HEK293 (cell line): ENCODE measurements at regions not wholly inside any gene's neighbourhood (a gene's known extent, or its start where the extent isn't known, plus 50 kb on each side); places are given as distances from the start of the nearest gene placed in this dataset.

Source experiments
- CTCF ChIA-PET: fragments of 350-600 bp; formaldehyde crosslinking; extraction: SDS; loops from one replicate; lab custom pipeline; 2021; ENCODE audit warnings: antibody characterized with exemption; lab: Yijun Ruan, JAX
- POLR2A ChIA-PET: fragments of 300-600 bp; formaldehyde crosslinking; extraction: SDS; loops from one replicate; lab custom pipeline; 2020; ENCODE audit warnings: antibody characterized with exemption, inconsistent platforms; lab: Yijun Ruan, JAX
- H3K27ac ChIP-seq: fragments of 200-500 bp; sonication (Bioruptor generic); 2 replicates; pipeline ENCODE4 v1.5.1; 2014; ENCODE audit warnings: low read depth, low read length, control low read depth, inconsistent platforms; ENCODE audit errors: extremely low read depth
- H3K36me3 ChIP-seq, 2 experiments: fragments of 200-500 bp in 1 of 2; sonication (Bioruptor generic) in 1 of 2; 1 replicate in 1 of 2; 2 replicates in 1 of 2; pipeline ENCODE4 v1.5.1; 2014 to 2017; ENCODE audit warnings: inconsistent platforms in 2 of 2, low read length in 2 of 2; ENCODE audit not compliant: control insufficient read depth in 2 of 2, insufficient read depth in 1 of 2
- H3K4me1 ChIP-seq: fragments of 200-500 bp; sonication (Bioruptor generic); 2 replicates; pipeline ENCODE4 v1.5.1; 2014; ENCODE audit warnings: mild to moderate bottlenecking, low read length, inconsistent platforms; ENCODE audit not compliant: control insufficient read depth, insufficient read depth
- H3K4me3 ChIP-seq: 2 replicates; pipeline ENCODE4 v1.5.1; 2011; ENCODE audit warnings: low read depth, mild to moderate bottlenecking, control low read depth, low read length, moderate library complexity
- H3K9me3 ChIP-seq: fragments of 200-500 bp; sonication (Bioruptor generic); 2 replicates; pipeline ENCODE4 v1.5.1; 2014; ENCODE audit warnings: low read depth, low read length, inconsistent platforms; ENCODE audit not compliant: control insufficient read depth, insufficient read depth
- HOXA7 ChIP-seq: sonication (generic); formaldehyde crosslinking; IDR thresholded peaks from 2 replicates; pipeline ENCODE4 v1.8.1; 2022; ENCODE audit warnings: missing genetic modification reagents, borderline replicate concordance
- MZF1 ChIP-seq: fragments of 450-650 bp; formaldehyde crosslinking; IDR thresholded peaks from 2 replicates; pipeline ENCODE4 v1.5.1; 2017; ENCODE audit warnings: missing biosample characterization, missing genetic modification characterization, borderline replicate concordance
- OVOL3 ChIP-seq: fragments of 450-650 bp; formaldehyde crosslinking; IDR thresholded peaks from 2 replicates; pipeline ENCODE4 v1.5.1; 2016; ENCODE audit warnings: missing biosample characterization, missing genetic modification characterization
- SCRT1 ChIP-seq: fragments of 450-650 bp; formaldehyde crosslinking; IDR thresholded peaks from 2 replicates; pipeline ENCODE4 v1.5.1; 2016; ENCODE audit warnings: missing biosample characterization, missing genetic modification characterization, borderline replicate concordance
- SCRT2 ChIP-seq: fragments of 450-650 bp; formaldehyde crosslinking; IDR thresholded peaks from 2 replicates; pipeline ENCODE4 v1.5.1; 2016; ENCODE audit warnings: missing biosample characterization, missing genetic modification characterization
- ZNF114 ChIP-seq: fragments of 450-650 bp; formaldehyde crosslinking; IDR thresholded peaks from 2 replicates; pipeline ENCODE4 v1.5.0; 2017; ENCODE audit warnings: missing biosample characterization, missing genetic modification characterization
- ZNF214 ChIP-seq: fragments of 450-650 bp; formaldehyde crosslinking; IDR thresholded peaks from 2 replicates; pipeline ENCODE4 v1.5.1; 2017; ENCODE audit warnings: missing biosample characterization, mild to moderate bottlenecking, missing genetic modification characterization, borderline replicate concordance
- ZNF221 ChIP-seq: fragments of 450-650 bp; formaldehyde crosslinking; IDR thresholded peaks from 2 replicates; pipeline ENCODE4 v1.5.1; 2017; ENCODE audit warnings: missing biosample characterization, missing genetic modification characterization, borderline replicate concordance
- ZNF248 ChIP-seq: fragments of 450-650 bp; formaldehyde crosslinking; IDR thresholded peaks from 2 replicates; pipeline ENCODE4 v1.5.1; 2017; ENCODE audit warnings: missing biosample characterization, missing genetic modification characterization
- ZNF335 ChIP-seq: fragments of 450-650 bp; formaldehyde crosslinking; conservative IDR thresholded peaks from 2 replicates; pipeline ENCODE4 v1.5.1; 2016; ENCODE audit warnings: missing biosample characterization, missing genetic modification characterization
- ZNF366 ChIP-seq: fragments of 450-650 bp; formaldehyde crosslinking; conservative IDR thresholded peaks from 2 replicates; pipeline ENCODE4 v1.5.1; 2016; ENCODE audit warnings: missing biosample characterization, missing genetic modification characterization
- ZNF549 ChIP-seq: fragments of 450-650 bp; IDR thresholded peaks from 2 replicates; pipeline ENCODE4 v1.5.1; 2018; ENCODE audit warnings: missing biosample characterization, missing genetic modification characterization, mild to moderate bottlenecking, inconsistent platforms, moderate library complexity
- ZNF558 ChIP-seq: fragments of 450-650 bp; formaldehyde crosslinking; IDR thresholded peaks from 2 replicates; pipeline ENCODE4 v1.5.1; 2016; ENCODE audit warnings: missing biosample characterization, missing genetic modification characterization
- ZNF571 ChIP-seq: fragments of 450-650 bp; formaldehyde crosslinking; IDR thresholded peaks from 2 replicates; pipeline ENCODE4 v1.5.0; 2017; ENCODE audit warnings: missing biosample characterization, missing genetic modification characterization
- ZNF654 ChIP-seq: fragments of 450-650 bp; formaldehyde crosslinking; IDR thresholded peaks from 2 replicates; pipeline ENCODE4 v1.5.1; 2016; ENCODE audit warnings: low read depth, missing biosample characterization, missing genetic modification characterization
- ZNF677 ChIP-seq: fragments of 450-650 bp; IDR thresholded peaks from 2 replicates; pipeline ENCODE4 v1.5.0; 2018; ENCODE audit warnings: missing biosample characterization, mild to moderate bottlenecking, missing genetic modification characterization, moderate library complexity
- ZNF707 ChIP-seq: fragments of 450-650 bp; formaldehyde crosslinking; IDR thresholded peaks from 2 replicates; pipeline ENCODE4 v1.5.1; 2016; ENCODE audit warnings: missing biosample characterization, missing genetic modification characterization
- ZNF777 ChIP-seq: fragments of 450-650 bp; formaldehyde crosslinking; IDR thresholded peaks from 2 replicates; pipeline ENCODE4 v1.5.1; 2017; ENCODE audit warnings: missing biosample characterization, missing genetic modification characterization, borderline replicate concordance
- TF ChIP-seq, protein P1 (sequence below): fragments of 450-650 bp; formaldehyde crosslinking; IDR thresholded peaks from 2 replicates; pipeline ENCODE4 v1.5.1; 2016; ENCODE audit warnings: missing biosample characterization, missing genetic modification characterization
- TF ChIP-seq, protein P2 (sequence below): fragments of 450-650 bp; formaldehyde crosslinking; IDR thresholded peaks from 2 replicates; pipeline ENCODE4 v1.5.1; 2016; ENCODE audit warnings: missing biosample characterization, missing genetic modification characterization
- TF ChIP-seq, protein P3 (sequence below): fragments of 450-650 bp; formaldehyde crosslinking; IDR thresholded peaks from 2 replicates; pipeline ENCODE4 v1.5.1; 2016; ENCODE audit warnings: missing biosample characterization, missing genetic modification characterization

DNA sequence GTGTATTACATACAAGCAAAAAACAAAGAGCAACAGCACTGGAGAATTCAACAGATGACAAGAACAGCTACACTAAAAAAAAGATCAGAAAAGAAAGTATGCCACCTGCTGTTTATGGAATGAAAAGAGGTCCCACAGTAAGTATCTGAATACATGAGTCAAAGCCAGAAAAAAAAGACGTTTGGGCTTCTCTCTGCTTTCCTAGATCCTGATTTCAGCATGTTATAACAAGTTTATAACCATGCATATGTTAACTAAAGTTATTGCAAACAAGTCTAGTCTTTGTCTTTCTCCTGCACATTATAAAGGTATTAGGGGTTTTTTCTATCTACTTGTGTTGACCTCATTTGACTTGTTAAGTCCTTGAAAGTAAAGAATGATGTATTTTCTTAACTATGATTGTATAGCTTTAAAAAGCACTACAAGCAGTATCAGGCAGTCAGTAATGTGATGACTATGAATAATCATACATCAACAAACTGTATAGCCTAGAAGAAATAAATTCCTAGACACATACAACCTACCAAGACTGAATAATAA, 108.5 kb upstream of the COL5A2 start:
- TF ChIP-seq, protein P1, sequence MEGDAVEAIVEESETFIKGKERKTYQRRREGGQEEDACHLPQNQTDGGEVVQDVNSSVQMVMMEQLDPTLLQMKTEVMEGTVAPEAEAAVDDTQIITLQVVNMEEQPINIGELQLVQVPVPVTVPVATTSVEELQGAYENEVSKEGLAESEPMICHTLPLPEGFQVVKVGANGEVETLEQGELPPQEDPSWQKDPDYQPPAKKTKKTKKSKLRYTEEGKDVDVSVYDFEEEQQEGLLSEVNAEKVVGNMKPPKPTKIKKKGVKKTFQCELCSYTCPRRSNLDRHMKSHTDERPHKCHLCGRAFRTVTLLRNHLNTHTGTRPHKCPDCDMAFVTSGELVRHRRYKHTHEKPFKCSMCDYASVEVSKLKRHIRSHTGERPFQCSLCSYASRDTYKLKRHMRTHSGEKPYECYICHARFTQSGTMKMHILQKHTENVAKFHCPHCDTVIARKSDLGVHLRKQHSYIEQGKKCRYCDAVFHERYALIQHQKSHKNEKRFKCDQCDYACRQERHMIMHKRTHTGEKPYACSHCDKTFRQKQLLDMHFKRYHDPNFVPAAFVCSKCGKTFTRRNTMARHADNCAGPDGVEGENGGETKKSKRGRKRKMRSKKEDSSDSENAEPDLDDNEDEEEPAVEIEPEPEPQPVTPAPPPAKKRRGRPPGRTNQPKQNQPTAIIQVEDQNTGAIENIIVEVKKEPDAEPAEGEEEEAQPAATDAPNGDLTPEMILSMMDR (tag by site-specific recombination): peak; percentile 72
- TF ChIP-seq ZNF221 (tag by site-specific recombination): no peak
- no peak for TF ChIP-seq ZNF114
- no peak for TF ChIP-seq MZF1
- peak; percentile 84 for TF ChIP-seq SCRT1 (tag by site-specific recombination)
- no peak for TF ChIP-seq ZNF777
- TF ChIP-seq ZNF558: no peak
- TF ChIP-seq HOXA7 (CRISPR knock-in tag): no peak
- no peak for TF ChIP-seq ZNF707 (tag by site-specific recombination)
- TF ChIP-seq ZNF571: no peak
- peak; percentile 71; the same call in 1 of the 2 replicates for TF ChIP-seq ZNF677 (tag by site-specific recombination)
- peak; percentile 74 for TF ChIP-seq ZNF654 (tag by site-specific recombination)
- peak; percentile 93 for TF ChIP-seq SCRT2 (tag by site-specific recombination)
- no peak for TF ChIP-seq ZNF214
- TF ChIP-seq OVOL3 (tag by site-specific recombination): no peak
- TF ChIP-seq ZNF549 (tag by site-specific recombination): no peak
- TF ChIP-seq, all 188 proteins: peak for 5
- ChIA-PET CTCF (interaction anchor here (0.7 to 3.7 kb wide), 21 partner anchors 9 to 1788 kb away, joined by 3 to 38 read pairs (median 5); no protein-coding TSS in a partner anchor), POLR2A (no interaction called here)
- H3K27ac ChIP-seq: no peak overlapping the region
- H3K9me3 ChIP-seq: no peaks in the 10 kb centered on the region
- no peaks in the 10 kb centered on the region for H3K36me3 ChIP-seq
- H3K4me1 ChIP-seq: no peaks in the 10 kb centered on the region
- H3K4me3 ChIP-seq: no peak overlapping the region

DNA sequence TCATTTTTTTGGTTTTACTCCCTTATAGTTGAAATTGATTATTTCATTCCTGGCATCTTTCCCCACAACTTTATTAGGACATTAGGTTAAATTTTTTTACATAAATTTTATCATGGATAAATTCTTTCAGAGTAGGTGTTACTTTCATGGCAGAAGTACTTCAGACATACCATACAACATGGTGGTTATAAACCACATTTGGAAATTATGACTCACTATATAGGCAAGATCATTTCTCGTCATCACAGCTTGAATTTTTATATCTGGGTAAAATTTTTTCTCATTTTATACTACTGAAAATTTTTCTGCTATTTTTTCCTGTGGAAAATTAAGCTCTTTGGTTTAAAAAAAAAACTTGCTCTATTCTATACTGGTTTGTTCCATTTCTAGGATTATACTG, 111.9 kb upstream of the COL5A2 start:
- no peak for TF ChIP-seq ZNF366
- Histone ChIP-seq H3K36me3 (no peaks in the 10 kb centered on the region), H3K27ac (no peak overlapping the region), H3K4me1 (no peaks in the 10 kb centered on the region), H3K4me3 (no peak overlapping the region), H3K9me3 (no peaks in the 10 kb centered on the region)
- ChIA-PET CTCF (interaction anchor here (1.2 kb wide), 1 partner anchor 766 kb away, joined by 3 read pairs; no protein-coding TSS in a partner anchor), POLR2A (no interaction called here)

DNA sequence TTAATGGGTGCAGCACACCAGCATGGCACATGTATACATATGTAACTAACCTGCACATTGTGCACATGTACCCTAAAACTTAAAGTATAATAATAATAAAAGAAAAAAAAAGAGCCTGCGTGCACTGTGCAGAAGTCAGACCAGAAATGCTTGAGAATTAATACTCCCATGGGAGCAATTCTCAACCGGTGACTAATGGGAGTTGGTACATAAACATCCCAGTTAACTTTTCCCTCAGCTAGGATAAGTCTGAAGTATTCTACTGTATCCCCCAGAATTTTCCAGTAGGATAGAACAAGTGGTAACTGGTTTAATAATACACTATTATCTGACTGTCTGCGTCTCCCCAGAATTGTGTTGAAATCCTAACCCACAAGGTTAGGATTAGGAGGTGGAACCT, 113.6 kb upstream of the COL5A2 start:
- ChIA-PET CTCF (no interaction called here), POLR2A (no interaction called here)
- TF ChIP-seq ZNF335 (tag by site-specific recombination) (no peak), ZNF248 (tag by site-specific recombination) (no peak)
- TF ChIP-seq, protein P2, sequence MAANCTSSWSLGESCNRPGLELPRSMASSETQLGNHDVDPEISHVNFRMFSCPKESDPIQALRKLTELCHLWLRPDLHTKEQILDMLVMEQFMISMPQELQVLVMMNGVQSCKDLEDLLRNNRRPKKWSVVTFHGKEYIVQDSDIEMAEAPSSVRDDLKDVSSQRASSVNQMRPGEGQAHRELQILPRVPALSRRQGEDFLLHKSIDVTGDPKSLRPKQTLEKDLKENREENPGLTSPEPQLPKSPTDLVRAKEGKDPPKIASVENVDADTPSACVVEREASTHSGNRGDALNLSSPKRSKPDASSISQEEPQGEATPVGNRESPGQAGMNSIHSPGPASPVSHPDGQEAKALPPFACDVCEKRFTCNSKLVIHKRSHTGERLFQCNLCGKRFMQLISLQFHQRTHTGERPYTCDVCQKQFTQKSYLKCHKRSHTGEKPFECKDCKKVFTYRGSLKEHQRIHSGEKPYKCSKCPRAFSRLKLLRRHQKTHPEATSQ (tag by site-specific recombination): no peak
- TF ChIP-seq, protein P3, sequence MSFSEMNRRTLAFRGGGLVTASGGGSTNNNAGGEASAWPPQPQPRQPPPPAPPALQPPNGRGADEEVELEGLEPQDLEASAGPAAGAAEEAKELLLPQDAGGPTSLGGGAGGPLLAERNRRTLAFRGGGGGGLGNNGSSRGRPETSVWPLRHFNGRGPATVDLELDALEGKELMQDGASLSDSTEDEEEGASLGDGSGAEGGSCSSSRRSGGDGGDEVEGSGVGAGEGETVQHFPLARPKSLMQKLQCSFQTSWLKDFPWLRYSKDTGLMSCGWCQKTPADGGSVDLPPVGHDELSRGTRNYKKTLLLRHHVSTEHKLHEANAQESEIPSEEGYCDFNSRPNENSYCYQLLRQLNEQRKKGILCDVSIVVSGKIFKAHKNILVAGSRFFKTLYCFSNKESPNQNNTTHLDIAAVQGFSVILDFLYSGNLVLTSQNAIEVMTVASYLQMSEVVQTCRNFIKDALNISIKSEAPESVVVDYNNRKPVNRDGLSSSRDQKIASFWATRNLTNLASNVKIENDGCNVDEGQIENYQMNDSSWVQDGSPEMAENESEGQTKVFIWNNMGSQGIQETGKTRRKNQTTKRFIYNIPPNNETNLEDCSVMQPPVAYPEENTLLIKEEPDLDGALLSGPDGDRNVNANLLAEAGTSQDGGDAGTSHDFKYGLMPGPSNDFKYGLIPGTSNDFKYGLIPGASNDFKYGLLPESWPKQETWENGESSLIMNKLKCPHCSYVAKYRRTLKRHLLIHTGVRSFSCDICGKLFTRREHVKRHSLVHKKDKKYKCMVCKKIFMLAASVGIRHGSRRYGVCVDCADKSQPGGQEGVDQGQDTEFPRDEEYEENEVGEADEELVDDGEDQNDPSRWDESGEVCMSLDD: no peak
- TF ChIP-seq, all 188 proteins: peak for 0

More for the DNA sequence above, 113.6 kb upstream of the COL5A2 start:
- H3K4me3 ChIP-seq: no peak overlapping the region
- no peaks in the 10 kb centered on the region for H3K36me3 ChIP-seq
- no peaks in the 10 kb centered on the region for H3K9me3 ChIP-seq
- H3K4me1 ChIP-seq: no peaks in the 10 kb centered on the region
- H3K27ac ChIP-seq: no peak overlapping the region
